ENCODE measurements at regions not wholly inside any gene's neighbourhood (a gene's known extent, or its start where the extent isn't known, plus 50 kb on each side); places are given as distances from the start of the nearest gene placed in this dataset.

GRCh38 chr2:198424112-198424511, 619.7 kb downstream of the PLCL1 start:
- Histone ChIP-seq H2AFZ (ENCODE audit: low read depth, low read length) (no peak overlapping the region), H3K36me3 (ENCODE audit: control insufficient read depth in 2 of 2, extremely low read depth in 1 of 2, insufficient read depth in 2 of 2, low read length in 2 of 2) (no peaks in the 10 kb centered on the region), H3K79me2 (ENCODE audit: control insufficient read depth, insufficient read depth, low read length) (no peaks in the 10 kb centered on the region), H3K4me2 (ENCODE audit: insufficient read depth, low read length) (no peak overlapping the region), H3K27me3 (ENCODE audit: control insufficient read depth in 2 of 2, insufficient read depth in 2 of 2, low read length in 2 of 2) (no peaks in the 10 kb centered on the region), H3K9ac (replicated peaks; ENCODE audit: extremely low read depth, insufficient read depth, low read length) (no peak overlapping the region), H3K9me1 (replicated peaks; ENCODE audit: control insufficient read depth, extremely low read depth, insufficient read depth, low read length) (no peaks in the 10 kb centered on the region), H3K4me1 (ENCODE audit: control insufficient read depth, extremely low read depth, insufficient read depth, low read length) (no peaks in the 10 kb centered on the region), H3K9me3 (replicated peaks; ENCODE audit: control insufficient read depth, insufficient read depth, low read length) (no peaks in the 10 kb centered on the region), H4K20me1 (replicated peaks; ENCODE audit: control insufficient read depth, extremely low read depth, insufficient read depth, low read length) (no peaks in the 10 kb centered on the region), H3K27ac (ENCODE audit: insufficient read depth, low read depth, low read length) (no peak overlapping the region), H3K4me3 (replicated peaks in 1 of 3; ENCODE audit: insufficient read depth in 1 of 3, low read depth in 1 of 3, low read length in 3 of 3) (no peak overlapping the region)
- no peak for DNase-seq (ENCODE audit: low read depth, low spot score)
- TF ChIP-seq EZH2 (IDR thresholded peaks at IDR 0.05; ENCODE audit: borderline replicate concordance, low read depth, low read length, severe bottlenecking), result no peak
- no peak for TF ChIP-seq POLR2A (IDR thresholded peaks at IDR 0.05; ENCODE audit: low read depth, low read length)
- no peak for TF ChIP-seq GATA2 (IDR thresholded peaks at IDR 0.05; ENCODE audit: insufficient read depth, insufficient read length, low read depth, low read length)
- TF ChIP-seq JUN (IDR thresholded peaks at IDR 0.05; ENCODE audit: borderline replicate concordance, insufficient read depth, insufficient read length, low read depth), result no peak
- no peak for TF ChIP-seq MYC (IDR thresholded peaks at IDR 0.05; ENCODE audit: low read depth, low read length)
- TF ChIP-seq POLR2AphosphoS5 (IDR thresholded peaks at IDR 0.05; ENCODE audit: insufficient read depth, low read depth, low read length), result no peak
- TF ChIP-seq MAX (IDR thresholded peaks at IDR 0.05; ENCODE audit: insufficient read depth, insufficient read length), result no peak
- no peak for TF ChIP-seq CTCF (IDR thresholded peaks at IDR 0.05; ENCODE audit: extremely low read depth in 1 of 2, insufficient read depth in 1 of 2, low read depth in 1 of 2, low read length in 2 of 2)
- no peak for TF ChIP-seq FOS (IDR thresholded peaks at IDR 0.05; ENCODE audit: borderline replicate concordance, insufficient read depth, low read length)
- POLR2A ChIA-PET, result no interaction called here
- CTCF ChIA-PET, result no interaction called here
- intact Hi-C loops (cut with micrococcal nuclease), result no loop called here
- dilution Hi-C loops (cut with MboI; ENCODE audit: extremely low pct_ligation_motif_present, low sequenced_read_pairs), result no loop called here
- no TSS peak for BruUV-seq (replicated peaks)
- FAIRE-seq, result no peak
